EH (cell line): ENCODE measurements at regions not wholly inside any gene's neighbourhood (a gene's known extent, or its start where the extent isn't known, plus 50 kb on each side); places are given as distances from the start of the nearest gene placed in this dataset.

Experiments used
- DNase-seq: peaks from one replicate; pipeline ENCODE4 v3.0.0-alpha.2; 2015; ENCODE audit warnings: low read depth

GRCh38 chr5:61687371-61687770 lies 355.3 kb downstream of the ZSWIM6 start:
- peak; percentile 30 for DNase-seq

DNA sequence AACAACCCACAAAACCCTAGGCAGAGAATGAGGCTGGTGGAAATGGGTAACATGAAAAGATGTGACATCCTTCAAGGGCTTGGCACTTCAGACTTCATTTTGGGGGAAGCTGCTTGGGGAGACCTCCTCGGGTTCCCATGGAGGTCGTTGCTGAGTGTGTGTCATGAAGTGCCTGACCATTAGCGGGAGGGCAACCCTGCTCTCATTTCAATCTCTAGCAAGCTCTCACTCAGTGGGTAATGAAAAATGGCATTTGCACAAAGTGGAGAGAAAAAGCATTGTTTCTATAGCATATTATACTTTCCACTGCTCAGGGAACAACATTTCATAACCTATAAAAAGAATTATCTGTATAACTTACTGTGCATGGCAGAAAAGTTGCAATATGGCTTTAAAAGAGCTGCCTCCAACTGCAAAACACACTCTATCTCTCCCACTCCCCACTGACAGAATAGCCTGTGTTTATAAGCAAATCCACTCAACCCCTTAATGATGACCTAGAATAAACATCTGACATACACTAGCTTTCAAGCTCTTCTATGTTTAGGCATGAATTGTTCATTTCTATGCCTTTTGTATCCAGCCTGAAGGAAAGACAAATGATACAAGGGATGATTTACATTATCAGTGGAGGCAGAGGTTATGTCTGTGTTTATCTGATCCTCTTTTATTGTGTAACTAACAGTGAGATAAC lies 357.2 kb downstream of the ZSWIM6 start:
- DNase-seq: no peak

- no peak for DNase-seq
These were observed 365.9 kb downstream of the ZSWIM6 start for GRCh38 chr5:61697809-61698558.

GRCh38 chr5:61701877-61702602 lies 370.0 kb downstream of the ZSWIM6 start:
- no peak for DNase-seq

DNA sequence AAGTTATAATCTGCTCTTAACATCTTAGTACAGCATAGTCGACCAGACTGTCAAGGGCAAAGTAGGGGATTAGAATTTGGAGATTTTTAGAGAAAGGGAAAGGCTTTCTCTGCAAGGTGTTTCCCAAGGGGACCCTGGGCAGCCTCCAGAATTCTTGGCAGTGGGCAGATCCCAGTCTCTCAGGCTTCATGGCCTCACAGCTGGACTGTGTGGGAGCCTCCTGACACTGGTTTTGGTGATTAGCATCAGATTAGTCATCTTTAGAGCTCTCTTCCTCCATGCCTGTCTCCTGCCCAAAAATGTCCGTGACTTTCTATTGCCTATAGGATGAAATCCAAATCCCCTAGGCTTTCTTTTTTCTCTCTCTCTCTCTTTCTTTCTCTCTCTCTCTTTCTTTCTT lies 370.7 kb downstream of the ZSWIM6 start:
- no peak for DNase-seq

DNA sequence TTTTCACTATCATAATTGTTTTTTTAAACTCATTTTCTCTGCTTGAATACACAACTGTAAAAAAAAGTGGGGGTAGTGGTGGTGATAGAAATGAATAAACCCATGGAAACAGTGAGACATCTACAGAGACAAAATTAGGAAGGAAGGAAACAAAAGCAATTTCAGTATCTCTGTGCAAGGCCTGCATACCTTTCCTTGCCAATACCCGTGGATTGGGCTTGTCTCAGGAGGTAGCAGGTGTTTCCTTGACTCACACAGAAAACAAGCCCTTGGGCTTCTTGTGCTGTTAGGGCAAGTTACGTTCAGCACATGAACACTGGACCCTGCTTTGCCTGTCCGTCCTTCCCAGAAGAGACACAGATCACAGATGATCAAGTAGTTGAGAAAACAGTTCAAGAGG lies 372.2 kb downstream of the ZSWIM6 start:
- no peak for DNase-seq

DNA sequence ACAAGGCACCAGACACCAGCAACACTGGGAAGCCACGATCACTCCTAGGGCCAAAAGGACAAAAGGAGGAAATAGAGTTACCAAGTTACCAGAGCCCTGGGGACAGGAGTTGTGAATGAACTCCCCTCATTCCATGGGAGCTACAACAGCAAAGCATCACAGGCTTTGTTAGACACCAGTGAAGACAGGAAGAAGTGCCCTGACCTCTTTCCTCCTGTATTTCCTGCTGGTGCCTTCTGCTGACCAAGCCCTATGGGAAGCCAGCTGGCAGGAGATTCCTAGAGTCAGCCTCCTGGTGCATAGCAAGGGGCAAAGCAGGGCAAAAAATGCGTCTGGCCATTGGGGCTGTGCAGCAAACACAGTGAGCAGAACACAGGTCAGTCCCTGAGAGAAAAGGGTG lies 374.7 kb downstream of the ZSWIM6 start:
- no peak for DNase-seq

DNA sequence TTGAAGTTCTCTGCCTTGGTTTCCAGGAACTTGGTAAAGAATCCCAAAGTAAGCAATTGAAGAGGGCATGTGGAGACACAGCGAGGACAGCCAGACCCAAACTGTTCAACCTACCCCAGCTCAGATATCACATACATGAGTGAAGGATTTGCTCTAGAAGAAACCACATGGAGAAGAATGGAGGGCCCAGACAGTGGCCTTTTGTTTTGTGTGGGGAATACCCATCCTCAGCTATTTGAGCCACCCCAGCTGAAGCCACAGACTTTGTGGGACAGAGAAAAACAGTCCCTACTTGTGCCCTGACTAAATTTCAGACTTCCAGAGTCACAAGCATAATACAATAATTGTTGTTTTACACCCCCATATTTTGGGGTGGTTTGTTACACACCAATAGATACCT lies 387.1 kb downstream of the ZSWIM6 start:
- no peak for DNase-seq

- DNase-seq: no peak
These were observed 388.8 kb downstream of the ZSWIM6 start for GRCh38 chr5:61720829-61721228.

GRCh38 chr5:61724102-61724501 lies 392.0 kb downstream of the ZSWIM6 start:
- DNase-seq: no peak

GRCh38 chr5:61728287-61728686 lies 396.2 kb downstream of the ZSWIM6 start:
- DNase-seq: no peak

DNA sequence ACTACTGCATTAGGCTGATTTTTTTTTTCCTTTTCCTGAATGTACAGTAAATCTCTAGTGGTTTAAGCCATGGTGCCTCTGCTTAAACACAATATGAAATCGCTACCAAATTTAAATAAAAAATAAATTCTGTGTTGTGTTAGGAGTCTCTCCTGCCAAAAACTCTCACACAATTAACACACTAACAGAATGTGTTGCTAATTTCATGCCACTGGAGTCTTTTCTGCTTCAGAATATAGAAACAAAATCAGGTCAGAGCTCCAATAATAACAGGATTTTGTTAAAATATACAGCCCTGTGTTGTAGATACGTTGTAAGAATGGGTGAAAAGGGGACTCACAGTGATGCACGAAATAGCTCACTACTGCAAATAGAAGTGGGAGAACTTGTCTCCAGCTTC lies 398.8 kb downstream of the ZSWIM6 start:
- no peak for DNase-seq

GRCh38 chr5:61731267-61731945 lies 399.3 kb downstream of the ZSWIM6 start:
- DNase-seq: no peak

DNA sequence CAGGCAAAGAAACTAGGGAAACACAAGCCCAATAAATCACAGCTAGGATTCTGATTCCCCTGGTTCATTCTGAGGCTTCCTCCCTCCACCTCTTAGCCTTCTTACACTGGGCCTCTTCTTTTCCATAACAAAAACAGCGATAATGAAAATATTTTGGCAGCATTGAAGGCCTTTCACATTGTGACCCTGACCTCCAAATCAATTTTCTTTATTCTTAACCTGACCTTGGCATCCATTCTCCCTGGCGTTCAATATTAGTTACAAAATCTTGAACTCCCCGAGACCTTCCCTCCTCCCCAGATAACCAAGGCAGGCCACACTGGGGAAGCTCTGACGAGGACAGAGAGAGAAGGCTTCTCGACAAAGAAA lies 399.9 kb downstream of the ZSWIM6 start:
- no peak for DNase-seq

DNA sequence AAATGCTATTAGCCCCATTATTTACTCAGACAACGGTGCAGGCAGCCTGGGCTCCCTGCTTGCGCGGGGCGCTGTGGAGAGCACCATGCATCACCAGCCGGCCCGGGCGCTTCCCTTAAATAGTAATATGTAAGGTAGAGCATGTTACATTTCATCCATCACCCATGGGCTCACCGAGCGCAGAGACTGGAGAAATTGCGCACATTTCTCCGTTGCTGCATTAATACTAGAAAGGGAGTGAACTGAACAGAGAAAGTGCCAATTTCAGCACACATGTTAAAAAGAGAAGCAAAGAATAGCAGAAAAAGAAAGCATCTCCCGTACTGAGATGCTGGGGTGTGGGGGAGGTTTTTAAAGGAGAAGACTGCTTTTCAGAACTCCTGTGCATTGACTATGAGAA lies 400.3 kb downstream of the ZSWIM6 start:
- no peak for DNase-seq

GRCh38 chr5:61732796-61733195 lies 400.7 kb downstream of the ZSWIM6 start:
- no peak for DNase-seq

- no peak for DNase-seq
These were observed 401.9 kb downstream of the ZSWIM6 start for GRCh38 chr5:61734001-61734400.

DNA sequence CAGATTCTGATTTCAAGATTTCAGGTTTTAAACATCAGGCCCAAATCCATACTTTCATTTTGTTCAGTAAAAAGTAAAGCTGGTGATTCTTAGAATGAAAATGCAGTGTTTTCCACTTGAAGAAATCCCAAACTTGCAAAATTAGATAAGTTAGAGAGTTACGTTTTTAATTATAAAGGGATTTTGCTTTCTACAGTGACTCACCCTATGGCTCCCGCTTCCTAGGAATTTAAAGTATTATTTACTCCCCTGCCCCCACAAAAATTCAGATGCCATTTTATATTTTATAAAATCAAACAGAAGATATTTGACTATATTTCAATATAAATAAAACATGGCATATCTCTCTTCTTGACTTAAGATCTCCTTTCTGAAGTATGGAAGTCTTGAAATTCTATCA lies 402.9 kb downstream of the ZSWIM6 start:
- DNase-seq: no peak

- DNase-seq: no peak
These were observed 403.5 kb downstream of the ZSWIM6 start for GRCh38 chr5:61735531-61735930.

DNA sequence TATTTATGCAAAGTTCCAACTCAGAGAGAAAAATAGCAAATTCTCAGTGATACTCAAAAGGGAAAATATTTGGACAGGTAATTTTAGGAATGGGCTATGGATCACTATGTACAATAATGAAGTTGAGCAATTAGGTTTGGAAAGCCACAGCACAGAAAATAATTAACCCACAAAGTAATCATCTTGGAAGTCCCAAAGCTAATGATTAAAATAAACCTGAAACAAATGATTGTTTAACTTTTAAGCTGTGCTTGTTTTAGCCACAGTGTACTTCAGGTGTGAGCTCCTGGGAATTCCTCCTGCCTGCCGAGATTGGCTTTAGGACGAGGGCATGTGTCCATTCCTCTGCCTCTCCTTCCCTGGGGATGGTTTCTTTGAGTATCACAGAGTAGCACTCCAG lies 403.9 kb downstream of the ZSWIM6 start:
- DNase-seq: no peak

- DNase-seq: no peak
These were observed 405.4 kb downstream of the ZSWIM6 start for GRCh38 chr5:61737301-61737963.

DNA sequence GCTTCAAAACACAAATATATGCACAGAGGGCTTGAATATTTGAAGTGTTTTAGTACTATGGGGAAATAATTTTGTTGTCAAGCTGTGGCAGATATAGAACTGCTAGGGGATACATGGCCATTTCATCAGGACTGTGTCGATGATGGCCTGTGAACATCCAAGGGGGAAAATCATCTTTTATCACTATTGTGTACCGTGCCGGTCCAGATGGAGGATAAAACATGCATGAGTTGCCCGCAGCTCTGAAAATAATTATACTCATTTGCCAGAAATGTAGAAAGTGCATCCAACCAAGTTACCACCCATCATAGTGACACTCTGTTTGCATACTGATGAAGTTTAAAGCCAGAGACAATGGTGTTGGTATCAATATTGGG lies 405.9 kb downstream of the ZSWIM6 start:
- DNase-seq: no peak
